ENCODE measurements at regions not wholly inside any gene's neighbourhood (a gene's known extent, or its start where the extent isn't known, plus 50 kb on each side); places are given as distances from the start of the nearest gene placed in this dataset.
A peak's percentile ranks its signal among the peaks of the same experiment; 100 is the strongest.

- TF ChIP-seq CTCF (IDR thresholded peaks at IDR 0.05), result peak in 1 of 9 donors; percentile 12
- Histone ChIP-seq H3K27ac (no peak overlapping the region), H3K36me3 (no peaks in the 10 kb centered on the region), H3K4me1 (peaks cover 0 to 10% (median 7%) of the 10 kb centered on the region in 9 donors), H3K27me3 (peaks cover 12 to 89% (median 54%) of the 10 kb centered on the region in 7 donors), H3K4me3 (peak overlapping the region in 9 of 10 donors; percentile 4 to 60 (median 44)), H3K9me3 (no peaks in the 10 kb centered on the region)
- intact Hi-C loops (cut with DNase I), result loop anchor here in 1 of 10 donors (5.0 kb wide), 1 partner anchor 91 kb away; no protein-coding TSS in a partner anchor
- DNase-seq (peak; percentile 12 to 75), ATAC-seq (peak; percentile 72 to 98 (median 86))
- WGBS, 2 donors, result 1 to 3% methylated on average over 59 to 75 of the region's 75 CpGs
Measured at GRCh38 chr9:97803167-97804058, 49.6 kb upstream of the FOXE1 start.
